RWPE2 (cell line): ENCODE measurements at regions not wholly inside any gene's neighbourhood (a gene's known extent, or its start where the extent isn't known, plus 50 kb on each side); places are given as distances from the start of the nearest gene placed in this dataset.

Experiments
- ATAC-seq: fragments of 200-7000 bp; cut with Tn5 transposase; 3 replicates; pipeline ENCODE4 v1.9.1; 2021; ENCODE audit warnings: low read depth
- DNase-seq: peaks from one replicate; pipeline ENCODE4 v3.0.0-alpha.2; 2020; ENCODE audit warnings: low spot score
- H3K27ac ChIP-seq: fragments of 450-650 bp; 2 replicates; pipeline ENCODE4 v1.5.1; 2017; ENCODE audit warnings: mild to moderate bottlenecking; ENCODE audit not compliant: poor library complexity, severe bottlenecking
- H3K27me3 ChIP-seq: fragments of 250-450 bp; sonication (Bioruptor Pico); 2 replicates; pipeline ENCODE4 v1.5.1; 2021; ENCODE audit warnings: mild to moderate bottlenecking, moderate library complexity; ENCODE audit not compliant: insufficient read depth, poor library complexity, severe bottlenecking
- H3K36me3 ChIP-seq: fragments of 250-450 bp; sonication (Bioruptor Pico); 2 replicates; pipeline ENCODE4 v1.5.1; 2020; ENCODE audit warnings: low read depth, mild to moderate bottlenecking, moderate library complexity
- H3K4me1 ChIP-seq: fragments of 250-450 bp; sonication (Bioruptor Pico); 2 replicates; pipeline ENCODE4 v1.5.1; 2021; ENCODE audit warnings: mild to moderate bottlenecking, moderate library complexity; ENCODE audit not compliant: insufficient read depth, poor library complexity, severe bottlenecking
- H3K4me3 ChIP-seq: fragments of 250-450 bp; sonication (Bioruptor Pico); 2 replicates; pipeline ENCODE4 v1.5.1; 2021; ENCODE audit warnings: mild to moderate bottlenecking, moderate library complexity; ENCODE audit not compliant: severe bottlenecking
- H3K9me3 ChIP-seq: fragments of 250-450 bp; sonication (Bioruptor Pico); 2 replicates; pipeline ENCODE4 v1.5.1; 2021; ENCODE audit warnings: mild to moderate bottlenecking, moderate library complexity; ENCODE audit not compliant: severe bottlenecking
- TF ChIP-seq, protein P1 (sequence below): fragments of 450-650 bp; IDR thresholded peaks from one replicate; pipeline ENCODE4 v1.5.1; 2017; ENCODE audit warnings: mild to moderate bottlenecking, moderate library complexity; ENCODE audit not compliant: poor library complexity, severe bottlenecking

DNA sequence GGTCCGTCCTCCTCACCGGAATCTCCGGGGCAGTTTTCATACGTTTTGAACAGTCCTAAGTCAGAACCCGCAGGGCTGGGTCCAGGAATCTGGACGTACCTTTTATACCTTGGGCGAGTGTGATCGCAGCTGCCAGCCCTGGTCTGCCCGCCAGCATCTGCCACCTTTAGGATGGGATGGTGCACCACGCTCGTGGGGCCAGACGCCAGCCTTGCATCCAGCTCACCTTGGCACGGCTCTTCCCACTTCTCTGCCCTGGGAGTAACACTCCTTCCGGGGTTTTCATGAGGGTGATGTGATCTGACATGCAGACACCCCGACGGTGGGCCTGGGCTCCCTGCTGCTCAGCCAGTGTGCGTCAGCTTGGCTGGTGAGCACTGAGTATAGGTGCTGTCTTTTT lies 66.6 kb upstream of the ZNF469 start:
- Histone ChIP-seq H3K27me3 (no peaks in the 10 kb centered on the region), H3K27ac (peak overlapping the region; percentile 40), H3K9me3 (no peaks in the 10 kb centered on the region), H3K4me3 (no peak overlapping the region), H3K36me3 (no peaks in the 10 kb centered on the region), H3K4me1 (peaks cover 8% of the 10 kb centered on the region)
- ATAC-seq (no peak; the same call in 2 of the 3 replicates), DNase-seq (no peak)
- TF ChIP-seq, protein P1, sequence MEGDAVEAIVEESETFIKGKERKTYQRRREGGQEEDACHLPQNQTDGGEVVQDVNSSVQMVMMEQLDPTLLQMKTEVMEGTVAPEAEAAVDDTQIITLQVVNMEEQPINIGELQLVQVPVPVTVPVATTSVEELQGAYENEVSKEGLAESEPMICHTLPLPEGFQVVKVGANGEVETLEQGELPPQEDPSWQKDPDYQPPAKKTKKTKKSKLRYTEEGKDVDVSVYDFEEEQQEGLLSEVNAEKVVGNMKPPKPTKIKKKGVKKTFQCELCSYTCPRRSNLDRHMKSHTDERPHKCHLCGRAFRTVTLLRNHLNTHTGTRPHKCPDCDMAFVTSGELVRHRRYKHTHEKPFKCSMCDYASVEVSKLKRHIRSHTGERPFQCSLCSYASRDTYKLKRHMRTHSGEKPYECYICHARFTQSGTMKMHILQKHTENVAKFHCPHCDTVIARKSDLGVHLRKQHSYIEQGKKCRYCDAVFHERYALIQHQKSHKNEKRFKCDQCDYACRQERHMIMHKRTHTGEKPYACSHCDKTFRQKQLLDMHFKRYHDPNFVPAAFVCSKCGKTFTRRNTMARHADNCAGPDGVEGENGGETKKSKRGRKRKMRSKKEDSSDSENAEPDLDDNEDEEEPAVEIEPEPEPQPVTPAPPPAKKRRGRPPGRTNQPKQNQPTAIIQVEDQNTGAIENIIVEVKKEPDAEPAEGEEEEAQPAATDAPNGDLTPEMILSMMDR: no peak

DNA sequence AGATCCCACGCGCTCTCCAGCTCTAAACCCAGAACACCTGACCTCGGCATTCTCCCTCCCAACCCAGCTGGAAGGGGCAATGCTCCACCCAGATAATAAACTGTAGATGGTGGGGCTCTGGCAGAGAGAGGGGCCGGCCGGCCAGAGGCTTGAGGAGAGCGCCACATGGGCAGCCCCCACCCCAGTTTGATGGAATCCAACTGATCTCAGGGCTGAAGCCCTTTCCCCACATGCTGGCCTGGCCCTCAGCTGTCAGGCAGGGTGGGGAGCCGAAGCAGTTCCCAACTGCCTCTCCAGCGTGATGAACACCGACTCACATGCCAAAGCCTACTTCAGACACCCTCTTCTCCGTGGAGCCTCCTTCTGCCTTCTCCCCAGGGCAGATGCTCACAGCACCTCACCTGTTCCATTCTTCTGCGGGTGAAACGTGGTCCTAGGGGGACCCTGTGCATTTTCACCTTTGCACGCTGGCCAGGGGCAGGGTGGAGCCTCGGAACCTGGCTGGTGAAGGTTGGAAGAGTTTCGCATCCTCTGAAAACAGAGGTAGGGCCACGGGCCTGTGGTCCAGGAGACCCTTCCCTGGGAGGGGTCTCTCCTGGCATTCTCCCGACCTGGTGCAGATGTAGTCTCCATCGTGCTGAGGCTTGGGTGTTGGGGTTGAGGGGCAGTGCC lies 65.7 kb upstream of the ZNF469 start:
- H3K27ac ChIP-seq: no peak overlapping the region
- no peaks in the 10 kb centered on the region for H3K27me3 ChIP-seq
- H3K4me3 ChIP-seq: no peak overlapping the region
- no peaks in the 10 kb centered on the region for H3K9me3 ChIP-seq
- DNase-seq (no peak), ATAC-seq (no peak)
- no peaks in the 10 kb centered on the region for H3K36me3 ChIP-seq
- TF ChIP-seq, protein P1: no peak
- peaks cover 8% of the 10 kb centered on the region for H3K4me1 ChIP-seq

DNA sequence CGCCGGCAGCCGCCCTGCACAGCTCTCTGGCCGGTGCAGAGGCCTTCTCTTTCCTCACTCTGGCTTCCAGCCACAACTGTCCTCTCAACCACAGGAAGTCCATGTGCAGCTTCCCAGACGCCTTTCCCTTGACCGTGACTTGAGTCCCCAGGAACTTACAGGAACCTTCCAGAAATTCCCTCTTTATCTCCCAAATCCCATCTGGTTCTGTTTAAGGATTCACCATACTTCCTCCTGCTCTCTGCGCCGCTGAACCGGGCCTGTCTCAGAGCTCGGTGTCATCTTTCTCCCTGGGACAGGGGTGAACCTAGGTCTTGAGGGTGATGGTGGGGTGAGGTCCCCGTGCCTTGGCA lies 65.2 kb upstream of the ZNF469 start:
- Histone ChIP-seq H3K36me3 (no peaks in the 10 kb centered on the region), H3K27me3 (no peaks in the 10 kb centered on the region), H3K4me3 (no peak overlapping the region), H3K4me1 (peaks cover 8% of the 10 kb centered on the region), H3K27ac (no peak overlapping the region), H3K9me3 (no peaks in the 10 kb centered on the region)
- no peak for DNase-seq
- TF ChIP-seq, protein P1: no peak
- ATAC-seq: no peak

- no peak for DNase-seq
- TF ChIP-seq, protein P1: no peak
- H3K36me3 ChIP-seq: no peaks in the 10 kb centered on the region
- no peaks in the 10 kb centered on the region for H3K9me3 ChIP-seq
- H3K27me3 ChIP-seq: no peaks in the 10 kb centered on the region
- ATAC-seq: no peak
- H3K4me1 ChIP-seq: peaks cover 8% of the 10 kb centered on the region
- H3K4me3 ChIP-seq: no peak overlapping the region
- H3K27ac ChIP-seq: no peak overlapping the region
Observed at GRCh38 chr16:88318051-88318450, 64.7 kb upstream of the ZNF469 start.

DNA sequence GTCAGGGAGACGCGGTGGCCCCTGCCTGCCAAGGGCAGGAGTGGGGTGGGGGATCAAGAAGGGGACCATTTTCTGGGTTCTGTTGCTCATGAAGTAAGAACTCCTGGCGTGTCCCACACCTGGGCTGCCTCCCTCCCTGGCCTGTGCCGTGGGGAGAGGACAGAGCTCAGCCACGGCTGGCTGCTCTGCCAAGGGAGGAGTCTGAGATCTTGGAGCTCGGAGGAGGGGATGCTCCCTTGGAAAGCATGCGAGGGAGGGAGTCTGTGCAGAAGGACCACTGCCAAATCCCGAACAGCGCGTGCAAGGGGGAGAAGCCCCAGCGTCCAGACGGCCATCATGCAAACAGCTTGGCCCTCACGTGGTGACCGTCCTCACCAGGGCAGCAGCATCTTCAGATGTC lies 64.2 kb upstream of the ZNF469 start:
- Histone ChIP-seq H3K4me3 (no peak overlapping the region), H3K9me3 (no peaks in the 10 kb centered on the region), H3K4me1 (peaks cover 8% of the 10 kb centered on the region), H3K36me3 (no peaks in the 10 kb centered on the region), H3K27ac (no peak overlapping the region), H3K27me3 (no peaks in the 10 kb centered on the region)
- ATAC-seq (no peak), DNase-seq (no peak)
- TF ChIP-seq, protein P1: no peak
